Peyer's patch (tissue), 4 donors: ENCODE measurements at regions not wholly inside any gene's neighbourhood (a gene's known extent, or its start where the extent isn't known, plus 50 kb on each side); places are given as distances from the start of the nearest gene placed in this dataset.

Source experiments
- POLR2A ChIP-seq, 2 donors: fragments of 450-650 bp; IDR thresholded peaks; one replicate each; pipeline ENCODE4 v1.5.1; 2017; ENCODE audit warnings: antibody characterized with exemption in 2 of 2, mild to moderate bottlenecking in 2 of 2, moderate library complexity in 2 of 2
- TF ChIP-seq, protein P1 (sequence below), 6 experiments: fragments of 450-650 bp in 4 of 6; fragments of 200-600 bp in 2 of 6; sonication (generic) in 1 of 6; IDR thresholded peaks; one replicate each; pipeline ENCODE4 v1.5.1; 2017 to 2019; ENCODE audit warnings: antibody characterized with exemption in 6 of 6, mild to moderate bottlenecking in 3 of 6, moderate library complexity in 1 of 6

DNA sequence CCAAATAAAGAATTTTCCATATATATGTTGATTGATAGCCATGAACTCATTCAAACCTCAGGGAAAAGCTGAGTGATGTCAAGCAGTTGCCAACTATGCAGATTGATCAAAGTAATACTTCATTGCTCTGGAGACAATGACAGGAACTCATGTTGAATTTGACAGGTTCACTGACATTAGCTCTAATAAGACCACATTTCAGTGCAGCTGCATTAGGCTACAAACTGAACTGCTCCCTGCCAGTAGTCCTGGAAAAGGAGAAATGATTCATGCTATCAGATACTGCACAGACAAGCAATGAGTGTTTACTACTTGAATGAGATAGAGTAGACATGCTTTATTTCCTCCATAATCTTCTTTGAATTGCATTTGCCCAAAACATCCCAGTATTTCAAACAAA, 948.4 kb downstream of the MRPL39 start:
- TF ChIP-seq, protein P1, sequence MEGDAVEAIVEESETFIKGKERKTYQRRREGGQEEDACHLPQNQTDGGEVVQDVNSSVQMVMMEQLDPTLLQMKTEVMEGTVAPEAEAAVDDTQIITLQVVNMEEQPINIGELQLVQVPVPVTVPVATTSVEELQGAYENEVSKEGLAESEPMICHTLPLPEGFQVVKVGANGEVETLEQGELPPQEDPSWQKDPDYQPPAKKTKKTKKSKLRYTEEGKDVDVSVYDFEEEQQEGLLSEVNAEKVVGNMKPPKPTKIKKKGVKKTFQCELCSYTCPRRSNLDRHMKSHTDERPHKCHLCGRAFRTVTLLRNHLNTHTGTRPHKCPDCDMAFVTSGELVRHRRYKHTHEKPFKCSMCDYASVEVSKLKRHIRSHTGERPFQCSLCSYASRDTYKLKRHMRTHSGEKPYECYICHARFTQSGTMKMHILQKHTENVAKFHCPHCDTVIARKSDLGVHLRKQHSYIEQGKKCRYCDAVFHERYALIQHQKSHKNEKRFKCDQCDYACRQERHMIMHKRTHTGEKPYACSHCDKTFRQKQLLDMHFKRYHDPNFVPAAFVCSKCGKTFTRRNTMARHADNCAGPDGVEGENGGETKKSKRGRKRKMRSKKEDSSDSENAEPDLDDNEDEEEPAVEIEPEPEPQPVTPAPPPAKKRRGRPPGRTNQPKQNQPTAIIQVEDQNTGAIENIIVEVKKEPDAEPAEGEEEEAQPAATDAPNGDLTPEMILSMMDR (IDR thresholded peaks at IDR 0.05), result no peak
- TF ChIP-seq POLR2A (IDR thresholded peaks at IDR 0.05), result no peak
